Fibroblast of mammary gland (primary cell): ENCODE measurements at regions not wholly inside any gene's neighbourhood (a gene's known extent, or its start where the extent isn't known, plus 50 kb on each side); places are given as distances from the start of the nearest gene placed in this dataset.
"Not testable (repeated sequence)": the region's sequence is repeated elsewhere in the genome, so short reads cannot be mapped to it uniquely, and the experiment has no call there.

Experiments
- DNase-seq: peaks from one replicate; pipeline ENCODE4 v3.0.0-alpha.2; 2010; ENCODE audit warnings: low read depth
- H3K4me3 ChIP-seq: 2 replicates; pipeline ENCODE4 v1.5.1; 2011; ENCODE audit warnings: low read depth, mild to moderate bottlenecking, low read length, moderate library complexity; ENCODE audit not compliant: control insufficient read depth
- TF ChIP-seq, protein P1 (sequence below): conservative IDR thresholded peaks from 2 replicates; pipeline ENCODE4 v1.5.1; 2011; ENCODE audit warnings: low read depth, low read length, inconsistent platforms; ENCODE audit not compliant: control insufficient read depth, insufficient read depth

DNA sequence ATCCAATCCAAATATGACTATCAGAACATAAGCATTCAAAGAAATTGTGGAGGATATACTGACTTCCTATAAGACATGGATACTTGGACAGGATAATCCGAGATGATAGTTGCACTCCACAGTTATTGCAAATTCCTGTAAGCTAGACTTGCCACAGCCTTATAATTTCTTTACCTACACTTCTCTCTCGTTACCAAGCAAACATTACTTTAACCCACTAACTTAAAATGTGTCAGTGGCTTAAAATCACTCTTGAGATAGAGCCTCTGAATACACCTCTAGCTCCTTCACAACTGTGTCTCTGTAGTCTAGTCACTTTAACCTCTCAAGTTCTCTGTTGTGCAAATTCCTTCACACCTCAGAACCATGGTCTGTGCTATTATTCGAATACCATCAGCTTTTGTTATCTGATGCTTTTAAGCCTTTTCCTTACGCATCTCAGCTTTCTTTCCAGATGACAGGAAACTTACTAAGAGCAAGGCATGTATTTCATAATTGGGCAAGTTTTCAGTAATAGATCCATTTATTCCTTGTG lies 474.9 kb upstream of the MIR17HG start:
- no peak for DNase-seq
- TF ChIP-seq, protein P1, sequence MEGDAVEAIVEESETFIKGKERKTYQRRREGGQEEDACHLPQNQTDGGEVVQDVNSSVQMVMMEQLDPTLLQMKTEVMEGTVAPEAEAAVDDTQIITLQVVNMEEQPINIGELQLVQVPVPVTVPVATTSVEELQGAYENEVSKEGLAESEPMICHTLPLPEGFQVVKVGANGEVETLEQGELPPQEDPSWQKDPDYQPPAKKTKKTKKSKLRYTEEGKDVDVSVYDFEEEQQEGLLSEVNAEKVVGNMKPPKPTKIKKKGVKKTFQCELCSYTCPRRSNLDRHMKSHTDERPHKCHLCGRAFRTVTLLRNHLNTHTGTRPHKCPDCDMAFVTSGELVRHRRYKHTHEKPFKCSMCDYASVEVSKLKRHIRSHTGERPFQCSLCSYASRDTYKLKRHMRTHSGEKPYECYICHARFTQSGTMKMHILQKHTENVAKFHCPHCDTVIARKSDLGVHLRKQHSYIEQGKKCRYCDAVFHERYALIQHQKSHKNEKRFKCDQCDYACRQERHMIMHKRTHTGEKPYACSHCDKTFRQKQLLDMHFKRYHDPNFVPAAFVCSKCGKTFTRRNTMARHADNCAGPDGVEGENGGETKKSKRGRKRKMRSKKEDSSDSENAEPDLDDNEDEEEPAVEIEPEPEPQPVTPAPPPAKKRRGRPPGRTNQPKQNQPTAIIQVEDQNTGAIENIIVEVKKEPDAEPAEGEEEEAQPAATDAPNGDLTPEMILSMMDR: no peak
- H3K4me3 ChIP-seq: no peak overlapping the region

- TF ChIP-seq, protein P1: no peak
- no peak overlapping the region for H3K4me3 ChIP-seq
- no peak for DNase-seq
Observed at GRCh38 chr13:90880790-90881189, 466.7 kb upstream of the MIR17HG start.

- H3K4me3 ChIP-seq: no peak overlapping the region
- DNase-seq: no peak
- TF ChIP-seq, protein P1: no peak
Observed at GRCh38 chr13:90882551-90882950, 464.9 kb upstream of the MIR17HG start.

- H3K4me3 ChIP-seq: no peak overlapping the region
- no peak for DNase-seq
- TF ChIP-seq, protein P1: no peak
Observed at GRCh38 chr13:90883592-90883991, 463.9 kb upstream of the MIR17HG start.

- DNase-seq: no peak
- TF ChIP-seq, protein P1: no peak
- H3K4me3 ChIP-seq: no peak overlapping the region
Observed at GRCh38 chr13:90884066-90884465, 463.4 kb upstream of the MIR17HG start.

DNA sequence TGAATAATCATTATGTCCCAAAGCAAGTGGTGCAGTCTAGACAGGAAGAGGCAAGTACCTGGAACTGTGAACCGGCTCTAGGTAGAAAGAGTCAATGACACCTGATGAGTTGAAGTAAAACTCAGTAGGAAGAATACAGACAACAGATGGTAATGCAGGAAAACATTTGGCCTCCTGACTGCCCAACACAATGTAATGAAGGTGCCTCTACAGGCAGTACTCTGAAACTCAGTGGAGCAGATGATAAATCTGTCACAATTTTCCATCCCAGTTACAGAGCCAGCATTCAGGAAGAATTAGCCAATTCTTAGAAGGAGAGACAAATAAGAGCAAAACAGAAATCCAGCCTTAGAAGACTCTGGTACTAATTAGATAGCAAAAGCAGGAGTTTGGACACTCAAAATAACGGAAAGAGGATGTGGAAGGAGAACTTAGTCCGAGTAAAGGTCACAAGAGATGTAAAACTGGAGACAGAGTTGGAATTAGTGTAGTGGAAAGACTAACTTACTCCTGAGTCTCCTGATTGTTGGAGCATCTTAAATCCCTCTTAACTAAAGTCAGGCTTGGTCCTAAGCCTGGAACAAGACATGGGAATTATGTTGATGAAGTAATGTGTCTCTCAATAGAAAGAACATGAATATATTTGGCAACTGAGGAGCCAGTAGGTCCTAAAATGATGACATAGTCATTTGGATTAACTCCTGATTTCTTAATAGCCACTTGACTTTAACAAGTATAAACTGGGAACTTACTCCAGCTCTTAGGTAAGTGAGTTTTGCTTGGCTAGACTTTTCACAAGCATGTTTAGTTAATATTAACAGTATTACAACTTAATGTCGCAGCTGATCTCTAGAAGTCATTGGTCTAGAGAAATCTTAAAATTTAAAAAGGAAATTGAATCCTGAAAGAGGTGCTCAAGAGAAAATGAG lies 457.3 kb upstream of the MIR17HG start:
- no peak overlapping the region for H3K4me3 ChIP-seq
- DNase-seq: no peak
- TF ChIP-seq, protein P1: no peak

DNA sequence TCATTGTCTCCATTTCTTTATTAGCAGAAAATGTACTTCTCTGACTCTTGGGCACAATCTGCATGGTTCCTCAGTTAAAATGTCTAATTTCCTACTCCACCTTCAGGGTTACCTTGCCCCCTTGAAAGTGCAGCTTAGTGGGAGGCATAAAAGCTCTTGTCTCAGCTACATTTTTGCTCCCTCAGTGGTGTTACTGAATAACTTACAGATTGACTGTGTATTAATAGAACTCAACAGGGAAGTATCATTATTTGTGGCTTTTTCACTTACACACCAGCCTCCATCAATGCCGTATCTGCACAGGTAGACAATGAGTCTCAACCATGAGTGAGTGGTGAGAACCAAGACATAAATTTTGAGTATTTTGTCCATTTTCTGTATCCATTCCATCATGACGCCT lies 456.2 kb upstream of the MIR17HG start:
- H3K4me3 ChIP-seq: no peak overlapping the region
- DNase-seq: no peak
- TF ChIP-seq, protein P1: no peak

DNA sequence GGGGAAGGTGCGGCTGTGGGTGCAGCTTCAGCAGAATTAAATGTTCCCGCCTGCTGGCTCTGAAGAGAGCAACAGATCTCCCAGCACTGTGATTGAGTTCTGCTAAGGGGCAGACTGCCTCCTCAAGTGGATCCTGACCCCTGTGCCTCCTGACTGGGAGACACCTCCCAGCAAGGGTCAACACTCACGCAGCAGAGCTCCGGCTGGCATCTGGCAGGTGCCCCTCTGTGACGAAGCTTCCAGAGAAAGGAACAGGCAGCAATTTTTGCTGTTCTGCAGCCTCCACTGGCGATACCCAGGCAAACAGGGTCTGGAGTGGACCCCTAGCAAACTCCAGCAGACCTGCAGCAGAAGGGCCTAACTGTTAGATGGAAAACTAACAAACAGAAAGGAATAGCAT lies 454.3 kb upstream of the MIR17HG start:
- not testable (repeated sequence) for DNase-seq, H3K4me3 ChIP-seq
